Peyer's patch (tissue), 4 donors: ENCODE measurements at regions not wholly inside any gene's neighbourhood (a gene's known extent, or its start where the extent isn't known, plus 50 kb on each side); places are given as distances from the start of the nearest gene placed in this dataset.

Source experiments
- DNase-seq, 3 donors: peaks; one replicate each; pipeline ENCODE4 v3.0.0-alpha.2; 2017 to 2019
- H3K27ac ChIP-seq, 4 donors: fragments of 200-600 bp; sonication (generic); one replicate each; pipeline ENCODE4 v1.5.1; 2016 to 2019
- H3K27me3 ChIP-seq, 2 donors: fragments of 200-600 bp; sonication (generic); one replicate each; pipeline ENCODE4 v1.5.1; 2019
- H3K36me3 ChIP-seq, 3 donors: fragments of 200-600 bp; sonication (generic); one replicate each; pipeline ENCODE4 v1.5.1; 2016 to 2019
- H3K4me1 ChIP-seq, 4 donors: fragments of 200-600 bp; sonication (generic); one replicate each; pipeline ENCODE4 v1.5.1; 2016 to 2019
- H3K4me3 ChIP-seq, 4 donors: fragments of 200-600 bp; sonication (generic); 1 replicate in 3 of 4; 2 replicates in 1 of 4; pipeline ENCODE4 v1.5.1; 2016 to 2019; ENCODE audit warnings: mild to moderate bottlenecking in 1 of 4
- H3K9me3 ChIP-seq, 4 donors: fragments of 200-600 bp; sonication (generic); one replicate each; pipeline ENCODE4 v1.5.1; 2016 to 2019; ENCODE audit warnings: mild to moderate bottlenecking in 1 of 4
- POLR2A ChIP-seq, 2 donors: fragments of 450-650 bp; IDR thresholded peaks; one replicate each; pipeline ENCODE4 v1.5.1; 2017; ENCODE audit warnings: antibody characterized with exemption in 2 of 2, mild to moderate bottlenecking in 2 of 2, moderate library complexity in 2 of 2
- TF ChIP-seq, protein P1 (sequence below), 6 experiments: fragments of 450-650 bp in 4 of 6; fragments of 200-600 bp in 2 of 6; sonication (generic) in 1 of 6; IDR thresholded peaks; one replicate each; pipeline ENCODE4 v1.5.1; 2017 to 2019; ENCODE audit warnings: antibody characterized with exemption in 6 of 6, mild to moderate bottlenecking in 3 of 6, moderate library complexity in 1 of 6

DNA sequence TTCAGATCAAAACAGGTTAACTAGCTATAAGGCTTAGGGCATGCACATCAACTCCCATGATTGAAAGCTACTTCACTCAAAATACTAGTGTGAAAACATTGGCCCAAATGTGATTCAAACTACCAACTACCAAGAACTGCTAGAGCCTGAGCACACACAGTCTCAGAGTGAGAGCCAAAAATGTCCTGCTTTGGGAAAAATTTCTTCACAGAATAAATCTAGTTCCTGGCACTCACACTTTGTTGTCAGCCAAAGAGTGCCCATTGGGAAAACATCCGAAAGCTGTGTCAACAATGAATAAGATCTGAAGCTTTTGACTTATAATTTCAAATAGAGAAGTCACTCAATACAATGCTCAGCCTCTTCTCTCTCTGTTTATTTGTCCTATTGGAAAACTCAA lies 182.7 kb downstream of the LRATD1 start:
- H3K27ac ChIP-seq: no peak overlapping the region
- no peak for DNase-seq
- H3K27me3 ChIP-seq: no peaks in the 10 kb centered on the region
- TF ChIP-seq, protein P1, sequence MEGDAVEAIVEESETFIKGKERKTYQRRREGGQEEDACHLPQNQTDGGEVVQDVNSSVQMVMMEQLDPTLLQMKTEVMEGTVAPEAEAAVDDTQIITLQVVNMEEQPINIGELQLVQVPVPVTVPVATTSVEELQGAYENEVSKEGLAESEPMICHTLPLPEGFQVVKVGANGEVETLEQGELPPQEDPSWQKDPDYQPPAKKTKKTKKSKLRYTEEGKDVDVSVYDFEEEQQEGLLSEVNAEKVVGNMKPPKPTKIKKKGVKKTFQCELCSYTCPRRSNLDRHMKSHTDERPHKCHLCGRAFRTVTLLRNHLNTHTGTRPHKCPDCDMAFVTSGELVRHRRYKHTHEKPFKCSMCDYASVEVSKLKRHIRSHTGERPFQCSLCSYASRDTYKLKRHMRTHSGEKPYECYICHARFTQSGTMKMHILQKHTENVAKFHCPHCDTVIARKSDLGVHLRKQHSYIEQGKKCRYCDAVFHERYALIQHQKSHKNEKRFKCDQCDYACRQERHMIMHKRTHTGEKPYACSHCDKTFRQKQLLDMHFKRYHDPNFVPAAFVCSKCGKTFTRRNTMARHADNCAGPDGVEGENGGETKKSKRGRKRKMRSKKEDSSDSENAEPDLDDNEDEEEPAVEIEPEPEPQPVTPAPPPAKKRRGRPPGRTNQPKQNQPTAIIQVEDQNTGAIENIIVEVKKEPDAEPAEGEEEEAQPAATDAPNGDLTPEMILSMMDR (IDR thresholded peaks at IDR 0.05): no peak
- TF ChIP-seq POLR2A (IDR thresholded peaks at IDR 0.05): no peak
- H3K36me3 ChIP-seq: no peaks in the 10 kb centered on the region
- no peak overlapping the region for H3K4me3 ChIP-seq
- H3K9me3 ChIP-seq: no peaks in the 10 kb centered on the region
- H3K4me1 ChIP-seq: no peaks in the 10 kb centered on the region

DNA sequence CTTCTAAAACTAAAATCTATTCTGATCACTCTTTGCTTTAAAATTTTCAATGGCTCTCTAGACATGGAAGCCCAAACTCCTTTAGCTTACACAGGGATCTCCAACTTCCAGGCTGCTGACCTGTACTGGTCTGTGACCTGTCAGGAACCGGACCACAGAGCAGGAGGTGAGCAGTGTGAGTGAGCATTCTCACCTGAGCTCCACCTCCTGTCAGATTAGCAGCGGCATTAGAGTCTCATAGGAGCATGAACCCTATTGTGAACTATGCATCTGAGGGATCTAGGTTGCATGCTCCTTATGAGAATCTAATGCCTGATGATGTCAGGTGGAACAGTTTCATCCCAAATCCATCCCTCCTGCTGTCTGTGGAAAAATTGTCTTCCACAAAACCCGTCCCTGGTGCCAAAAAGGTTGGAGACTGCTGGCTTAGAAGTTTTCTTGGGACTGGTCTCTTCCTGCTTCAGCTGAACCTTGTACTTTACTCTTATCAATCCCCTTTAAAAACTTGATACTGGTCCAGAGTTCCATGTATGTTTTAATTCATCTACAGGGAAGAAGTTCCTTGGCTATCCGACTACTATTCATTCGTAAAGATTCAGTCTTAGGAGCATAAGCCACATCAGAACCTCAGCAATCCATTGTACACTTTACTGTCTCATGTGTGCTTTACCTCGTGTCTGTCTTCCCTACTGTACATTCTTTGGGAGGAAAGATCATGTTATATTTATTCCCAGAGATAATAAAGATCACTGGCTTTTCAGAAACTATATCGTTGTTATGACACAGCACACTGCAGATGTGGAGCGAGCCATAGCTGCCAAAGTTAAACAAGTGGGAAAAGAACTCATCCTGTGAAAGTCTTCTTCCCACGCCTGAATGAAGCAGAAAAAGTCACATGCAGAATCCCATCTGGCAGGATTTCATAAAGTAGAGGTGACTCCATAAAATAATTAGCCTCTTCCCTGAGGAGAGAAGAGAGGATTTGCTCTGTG lies 183.8 kb downstream of the LRATD1 start:
- TF ChIP-seq POLR2A (IDR thresholded peaks at IDR 0.05): no peak
- DNase-seq: no peak

DNA sequence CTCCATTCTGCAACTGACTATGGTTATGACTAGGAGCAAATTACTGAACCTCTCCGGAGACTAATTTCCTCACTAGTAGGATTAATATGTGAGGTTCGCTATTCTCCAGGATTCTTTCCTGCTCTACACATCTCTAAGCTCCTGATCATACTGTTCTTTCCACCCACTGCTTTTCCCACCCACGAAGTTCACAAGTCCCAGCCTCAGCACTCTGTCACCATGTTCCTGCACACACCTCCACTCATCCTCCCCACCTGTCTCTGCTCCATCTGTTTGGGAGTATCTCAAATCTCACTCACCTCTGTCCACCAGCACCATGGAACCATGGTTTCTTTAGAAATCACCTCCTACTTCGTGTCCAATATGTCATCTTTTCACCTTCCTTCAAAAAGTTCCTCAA lies 185.3 kb downstream of the LRATD1 start:
- Histone ChIP-seq H3K9me3 (no peaks in the 10 kb centered on the region), H3K4me1 (no peaks in the 10 kb centered on the region), H3K4me3 (no peak overlapping the region), H3K36me3 (no peaks in the 10 kb centered on the region), H3K27me3 (no peaks in the 10 kb centered on the region), H3K27ac (no peak overlapping the region)
- DNase-seq: no peak
- TF ChIP-seq POLR2A (IDR thresholded peaks at IDR 0.05): no peak
- TF ChIP-seq, protein P1 (IDR thresholded peaks at IDR 0.05): no peak

More for the DNA sequence above, 183.8 kb downstream of the LRATD1 start:
- Histone ChIP-seq H3K27ac (no peak overlapping the region), H3K36me3 (no peaks in the 10 kb centered on the region), H3K4me1 (no peaks in the 10 kb centered on the region), H3K27me3 (no peaks in the 10 kb centered on the region), H3K4me3 (no peak overlapping the region), H3K9me3 (no peaks in the 10 kb centered on the region)

DNA sequence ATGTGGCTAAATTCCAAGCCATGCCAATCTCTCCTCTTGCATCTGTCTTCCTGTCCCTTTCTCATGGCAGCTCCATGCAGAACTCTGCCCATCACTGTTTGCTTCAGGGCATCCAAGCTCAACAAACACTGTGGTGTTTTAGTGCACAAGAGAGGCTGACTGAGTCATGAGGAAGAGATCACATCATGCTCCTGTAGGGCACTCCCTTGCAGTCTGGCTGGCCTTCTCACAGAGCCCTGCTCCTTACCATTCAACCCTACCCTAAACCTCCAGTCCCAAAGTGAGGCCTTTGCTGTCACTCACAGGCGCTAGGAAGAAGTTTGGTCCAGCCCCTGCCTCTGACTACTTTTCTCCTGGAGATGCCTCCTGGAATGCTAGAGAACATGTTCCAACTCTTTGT lies 194.0 kb downstream of the LRATD1 start:
- no peaks in the 10 kb centered on the region for H3K36me3 ChIP-seq
- no peaks in the 10 kb centered on the region for H3K9me3 ChIP-seq
- H3K4me3 ChIP-seq: no peak overlapping the region
- no peaks in the 10 kb centered on the region for H3K27me3 ChIP-seq
- DNase-seq: no peak
- TF ChIP-seq POLR2A (IDR thresholded peaks at IDR 0.05): no peak
- TF ChIP-seq, protein P1 (IDR thresholded peaks at IDR 0.05): no peak
- H3K27ac ChIP-seq: no peak overlapping the region
- no peaks in the 10 kb centered on the region for H3K4me1 ChIP-seq

DNA sequence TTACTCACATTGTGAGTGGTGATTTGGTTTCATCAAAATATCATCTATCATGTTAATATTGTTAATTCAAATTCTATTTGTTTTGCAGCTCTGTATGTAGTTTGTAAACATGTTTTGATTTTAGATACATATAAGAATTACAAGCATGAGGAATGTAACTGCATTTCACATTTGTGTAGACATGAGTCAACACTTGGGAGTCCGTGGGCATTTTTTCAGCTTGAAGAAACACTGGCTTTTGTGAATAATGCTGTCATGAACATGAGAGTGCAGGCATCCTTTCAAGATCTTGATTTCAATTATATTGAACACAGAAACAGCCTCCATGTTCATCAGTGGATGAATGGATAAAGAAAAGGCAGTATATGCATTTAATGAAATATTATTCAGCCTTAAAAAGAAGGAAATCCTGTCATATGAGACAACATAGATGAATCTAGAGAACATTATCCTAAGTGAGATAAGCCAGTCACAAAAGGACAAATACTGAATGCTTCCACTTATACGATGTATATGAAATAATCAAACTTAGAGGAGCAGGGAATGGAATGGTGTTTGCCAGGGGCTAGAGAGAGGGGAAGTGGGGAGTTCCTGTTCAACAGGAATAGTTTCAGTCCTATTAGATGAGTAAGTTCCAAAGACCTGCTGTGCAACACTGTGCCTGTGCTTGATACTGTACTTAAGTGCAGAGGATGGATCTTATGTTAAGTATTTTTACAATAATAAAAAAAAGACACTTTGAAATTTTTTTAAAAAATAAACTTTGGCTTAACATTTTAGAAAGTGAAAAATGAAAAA lies 194.9 kb downstream of the LRATD1 start:
- no peak for DNase-seq
- H3K27ac ChIP-seq: no peak overlapping the region
- H3K9me3 ChIP-seq: no peaks in the 10 kb centered on the region
- no peaks in the 10 kb centered on the region for H3K27me3 ChIP-seq
- no peak overlapping the region for H3K4me3 ChIP-seq
- TF ChIP-seq POLR2A (IDR thresholded peaks at IDR 0.05): no peak
- TF ChIP-seq, protein P1 (IDR thresholded peaks at IDR 0.05): no peak
- no peaks in the 10 kb centered on the region for H3K36me3 ChIP-seq
- no peaks in the 10 kb centered on the region for H3K4me1 ChIP-seq

DNA sequence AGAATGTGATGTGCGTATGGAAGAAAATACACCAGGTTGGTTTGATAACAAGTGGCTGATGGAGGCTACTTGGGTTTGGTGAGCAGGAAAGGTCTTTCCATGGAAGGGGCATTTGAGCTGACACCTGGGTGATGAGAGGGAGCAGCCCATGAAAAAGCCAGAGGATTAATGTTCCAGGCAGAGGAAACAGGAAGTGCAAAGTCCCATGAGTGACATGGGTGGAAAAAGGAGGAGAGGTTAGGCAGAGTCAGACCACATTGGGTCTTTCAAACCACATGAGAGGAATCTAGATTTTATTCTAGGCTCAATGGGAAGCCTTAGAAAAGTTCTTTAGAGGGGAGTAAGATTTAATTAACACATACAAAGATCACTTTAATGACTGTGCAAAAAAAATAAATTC lies 195.7 kb downstream of the LRATD1 start:
- DNase-seq: no peak
- TF ChIP-seq, protein P1 (IDR thresholded peaks at IDR 0.05): no peak
- no peak for TF ChIP-seq POLR2A (IDR thresholded peaks at IDR 0.05)
- no peak overlapping the region for H3K27ac ChIP-seq
- H3K36me3 ChIP-seq: no peaks in the 10 kb centered on the region
- H3K4me3 ChIP-seq: no peak overlapping the region
- H3K9me3 ChIP-seq: no peaks in the 10 kb centered on the region
- no peaks in the 10 kb centered on the region for H3K4me1 ChIP-seq
- no peaks in the 10 kb centered on the region for H3K27me3 ChIP-seq
